GM19238 (cell line): ENCODE measurements at regions not wholly inside any gene's neighbourhood (a gene's known extent, or its start where the extent isn't known, plus 50 kb on each side); places are given as distances from the start of the nearest gene placed in this dataset.

Experiments
- DNase-seq: peaks from one replicate; pipeline ENCODE4 v3.0.0; 2011; ENCODE audit warnings: low spot score; ENCODE audit not compliant: insufficient read length

DNA sequence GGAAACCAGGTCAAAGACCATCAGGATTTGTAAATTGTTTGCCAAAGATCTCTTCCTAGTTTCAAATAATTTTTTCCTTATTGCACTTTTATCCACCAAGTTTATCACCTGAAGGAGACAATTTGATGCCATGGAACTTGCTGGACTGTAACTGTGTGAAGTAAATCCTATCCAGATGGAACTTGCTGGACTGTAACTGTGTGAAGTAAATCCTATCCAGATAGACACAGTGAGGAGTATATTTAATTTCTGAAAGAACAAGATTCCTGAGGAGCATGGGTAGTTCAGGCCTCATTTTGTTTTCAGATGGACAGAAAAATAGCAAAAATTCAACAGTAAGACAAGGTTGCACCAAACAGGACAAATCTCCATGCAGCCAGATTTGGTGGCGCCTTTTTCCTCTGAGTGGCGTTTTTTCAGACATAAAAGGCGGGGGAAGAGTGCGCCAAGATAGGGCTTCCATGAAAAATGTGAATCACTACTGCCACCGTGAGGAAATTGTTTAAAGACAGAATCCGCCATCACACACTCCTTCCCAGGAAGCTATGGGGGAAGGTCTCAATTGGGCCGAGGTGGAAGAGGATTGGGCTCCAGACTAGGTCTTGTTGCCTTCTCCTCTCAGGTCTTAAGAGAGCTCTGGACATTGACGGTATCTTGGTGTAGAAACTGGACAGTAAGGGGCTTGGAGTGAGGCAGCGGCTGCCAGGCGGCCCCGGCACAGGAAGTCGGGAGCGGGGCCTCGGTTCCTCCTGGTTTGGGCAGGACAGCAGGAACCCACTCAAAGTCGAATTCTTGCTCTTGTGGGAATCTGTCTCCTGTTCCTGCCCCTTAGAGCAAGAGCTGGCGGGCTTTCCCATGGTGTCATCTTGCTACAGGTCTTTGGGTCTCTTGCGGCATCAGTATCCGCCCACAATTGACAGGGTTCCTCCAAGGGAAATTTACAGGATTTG, 234.7 kb downstream of the OR13H1 start:
- DNase-seq: no peak

DNA sequence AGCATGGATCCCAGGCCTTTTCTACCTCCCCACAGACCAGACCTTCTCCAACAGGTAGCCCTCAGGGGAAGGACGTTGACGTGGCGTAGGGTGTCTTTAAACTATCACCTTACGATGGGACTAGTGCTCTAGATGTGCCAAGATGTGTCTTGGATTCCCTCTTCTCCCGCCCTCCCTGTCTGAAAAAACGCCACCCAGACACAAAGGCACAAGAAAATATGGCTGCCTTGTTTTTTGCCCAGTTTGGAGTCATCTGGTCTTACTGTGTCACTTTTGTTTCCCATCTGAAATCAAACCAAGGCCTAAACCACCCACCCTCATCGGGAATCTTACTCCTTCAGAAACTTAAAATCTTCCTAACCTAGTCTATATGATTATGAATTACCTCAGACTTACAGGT, 235.4 kb downstream of the OR13H1 start:
- no peak for DNase-seq

- no peak for DNase-seq
Measured at GRCh38 chrX:131779741-131780140, 235.9 kb downstream of the OR13H1 start.

DNA sequence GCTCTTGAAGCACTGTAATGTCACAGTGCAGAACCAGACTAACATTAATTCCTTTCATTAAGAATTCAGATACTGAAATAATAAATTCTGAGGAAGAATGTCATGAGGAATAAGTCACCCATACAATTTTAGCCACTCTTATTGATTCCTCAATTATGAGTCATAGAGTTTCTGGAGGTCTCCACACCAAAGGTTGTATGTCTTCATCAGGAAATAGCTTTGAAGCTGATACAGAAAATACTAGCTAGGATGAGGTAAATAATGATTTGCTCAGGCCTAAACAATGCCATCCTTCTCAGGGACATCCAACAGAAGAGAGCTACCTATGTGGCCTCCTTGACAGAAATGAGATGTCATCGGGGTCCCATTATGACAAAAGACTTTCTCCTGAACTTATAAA, 238.8 kb downstream of the OR13H1 start:
- DNase-seq: no peak

- no peak for DNase-seq
Measured at GRCh38 chrX:131783555-131784308, 239.4 kb upstream of the STK26 start.

- DNase-seq: no peak
Measured at GRCh38 chrX:131789664-131790063, 233.4 kb upstream of the STK26 start.

DNA sequence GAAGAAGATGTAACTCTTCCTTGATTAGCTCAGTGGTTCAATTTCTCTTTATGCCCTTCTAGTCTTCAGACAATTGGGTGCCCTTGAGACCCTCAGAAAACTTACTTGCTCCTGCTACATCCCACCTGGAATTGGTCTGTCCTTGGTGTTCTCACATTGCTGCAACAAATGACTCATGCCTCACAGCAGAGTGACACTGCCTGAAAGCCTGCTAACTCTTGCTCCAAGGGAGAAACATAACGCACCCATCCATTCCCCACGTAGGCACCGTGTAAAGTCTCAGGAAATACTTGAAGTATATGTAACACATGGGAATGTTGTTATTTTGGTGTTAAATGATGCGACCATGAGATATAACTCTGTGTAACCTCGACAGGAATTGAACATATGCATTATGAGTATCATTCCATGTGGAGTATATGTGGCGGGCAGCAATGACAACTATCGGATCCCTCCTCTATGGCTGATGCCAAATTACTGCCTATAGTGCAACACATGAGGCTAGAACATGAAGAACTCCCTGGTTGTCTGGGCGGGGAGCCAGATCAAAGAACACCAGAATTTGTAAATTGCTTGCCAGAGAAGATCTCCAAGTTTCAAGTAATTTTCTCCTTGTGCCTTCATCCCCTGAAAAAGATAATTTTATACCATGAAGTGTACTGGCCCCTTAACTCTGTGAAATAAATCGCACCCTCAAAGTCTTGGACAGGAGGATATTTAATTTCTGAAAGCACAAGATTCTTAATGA, 231.3 kb upstream of the STK26 start:
- no peak for DNase-seq

- DNase-seq: no peak
Measured at GRCh38 chrX:131792356-131792749, 230.7 kb upstream of the STK26 start.

DNA sequence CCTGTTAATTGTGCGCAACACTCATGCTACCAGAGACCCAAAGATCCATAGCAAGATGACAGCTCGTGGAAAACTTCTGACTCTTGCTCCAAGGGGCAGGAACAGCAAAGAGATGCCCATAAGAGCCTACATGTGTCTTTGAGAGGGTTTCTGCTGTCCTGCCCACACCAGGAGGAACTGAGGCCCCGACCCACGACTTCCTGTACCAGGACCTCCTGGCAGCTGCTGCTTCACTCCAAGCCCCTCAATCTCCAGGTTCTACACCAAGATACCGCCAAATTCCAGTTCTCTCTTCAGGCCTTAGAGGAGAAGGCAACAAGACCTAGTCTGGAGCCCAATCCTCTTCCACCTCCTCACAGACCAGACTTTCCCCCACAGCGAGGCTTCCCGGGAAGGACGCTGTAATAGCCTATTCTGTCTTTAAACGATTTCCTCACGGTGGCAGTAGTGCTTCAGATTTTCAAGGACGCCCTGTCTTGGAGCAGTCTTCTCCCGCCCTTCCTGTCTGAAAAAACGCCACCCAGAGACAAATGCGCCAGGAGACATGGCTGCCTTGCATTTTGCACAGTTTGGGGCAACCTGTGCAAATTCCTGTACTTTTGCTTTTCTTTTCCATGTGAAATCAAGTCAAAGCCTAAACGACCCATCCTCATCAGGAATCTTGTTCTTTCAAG, 230.2 kb upstream of the STK26 start:
- DNase-seq: peak; percentile 32

DNA sequence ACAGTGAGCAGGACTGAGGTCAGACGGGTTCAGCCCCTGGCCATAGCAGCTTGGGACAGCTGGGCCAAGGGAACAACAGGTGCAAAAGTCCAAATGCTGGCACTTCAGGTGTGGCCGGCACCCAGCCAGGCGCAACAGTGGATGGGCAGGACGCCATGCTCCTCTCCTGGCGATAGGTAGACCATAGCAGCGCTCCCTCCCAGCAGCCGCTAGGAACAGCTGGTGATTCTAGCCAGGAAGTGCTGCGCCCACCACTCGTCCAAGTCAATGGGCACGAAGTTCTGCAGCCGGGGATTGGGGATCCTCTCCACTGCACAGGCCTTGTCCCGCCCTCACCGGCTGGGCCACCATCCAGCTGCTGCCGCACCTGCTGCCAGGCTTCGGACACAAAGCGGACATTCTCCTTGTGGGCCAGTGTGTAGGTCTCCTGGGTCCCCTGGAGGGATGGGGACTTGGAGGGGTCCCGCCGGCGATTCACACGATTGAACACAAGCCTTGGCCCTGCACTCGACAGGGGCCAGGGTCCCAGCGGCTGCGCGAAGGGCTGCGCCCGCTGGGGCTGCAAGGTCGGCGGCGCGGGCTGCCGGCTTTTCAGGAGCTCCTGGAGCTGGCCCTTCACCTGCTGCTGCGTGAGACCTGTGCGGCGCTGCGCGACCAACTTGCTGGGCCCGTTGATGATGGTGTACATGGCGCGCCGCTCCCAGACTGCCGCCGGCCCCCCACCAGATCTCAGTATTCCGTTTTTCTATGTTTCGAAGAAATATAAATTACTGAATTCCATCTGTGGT, 227.5 kb upstream of the STK26 start:
- no peak for DNase-seq

GRCh38 chrX:131801066-131801465, 222.0 kb upstream of the STK26 start:
- no peak for DNase-seq

DNA sequence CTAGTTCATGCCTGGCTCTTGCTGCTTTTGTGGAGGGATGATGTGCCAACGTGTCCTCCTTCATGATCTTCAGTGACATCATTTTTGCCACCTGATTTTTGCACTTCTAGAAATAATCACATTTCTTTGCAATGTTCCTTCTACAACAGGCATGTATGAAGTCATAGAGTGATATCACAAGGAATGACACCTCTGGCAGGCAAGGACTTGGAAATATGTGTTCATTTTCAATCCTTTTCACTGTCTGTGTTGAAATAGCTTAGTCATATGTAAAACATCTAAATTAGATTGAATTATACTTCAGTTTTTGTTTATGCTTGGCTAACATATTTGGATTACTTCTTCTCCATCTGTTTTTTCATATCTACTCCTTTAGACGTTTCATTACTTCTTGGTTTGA, 221.2 kb upstream of the STK26 start:
- no peak for DNase-seq

- DNase-seq: peak; percentile 35
Measured at GRCh38 chrX:131802836-131803626, 220.1 kb upstream of the STK26 start.

GRCh38 chrX:131812847-131813825, 210.0 kb upstream of the STK26 start:
- DNase-seq: peak; percentile 59

DNA sequence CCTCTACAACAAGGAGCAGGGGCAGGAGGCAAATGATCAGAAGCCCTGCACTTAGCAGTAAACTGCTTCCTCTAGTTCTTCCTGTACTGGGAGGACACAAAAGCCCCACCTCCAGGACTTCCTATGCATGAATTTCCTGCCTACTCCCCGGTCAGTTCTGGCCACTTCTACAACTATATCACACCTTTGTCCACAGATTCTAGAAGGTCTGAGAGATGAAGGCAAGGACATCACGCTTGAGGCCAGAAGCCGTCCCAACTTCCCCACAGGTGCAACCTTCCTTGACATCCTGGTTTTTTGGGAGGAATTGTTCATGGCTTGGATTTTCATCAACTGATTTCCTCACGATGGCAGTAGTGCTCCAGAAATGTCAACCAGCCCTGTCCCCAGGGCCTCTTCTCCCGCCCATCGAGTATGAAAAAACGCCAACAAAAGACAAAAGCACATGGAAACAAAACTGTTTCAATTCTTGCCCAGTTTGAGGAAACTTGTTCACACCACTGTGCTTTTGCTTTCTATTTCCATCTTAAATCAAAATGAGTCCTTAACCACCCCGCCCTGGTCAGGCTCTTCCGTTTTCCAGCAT, 206.5 kb upstream of the STK26 start:
- no peak for DNase-seq

DNA sequence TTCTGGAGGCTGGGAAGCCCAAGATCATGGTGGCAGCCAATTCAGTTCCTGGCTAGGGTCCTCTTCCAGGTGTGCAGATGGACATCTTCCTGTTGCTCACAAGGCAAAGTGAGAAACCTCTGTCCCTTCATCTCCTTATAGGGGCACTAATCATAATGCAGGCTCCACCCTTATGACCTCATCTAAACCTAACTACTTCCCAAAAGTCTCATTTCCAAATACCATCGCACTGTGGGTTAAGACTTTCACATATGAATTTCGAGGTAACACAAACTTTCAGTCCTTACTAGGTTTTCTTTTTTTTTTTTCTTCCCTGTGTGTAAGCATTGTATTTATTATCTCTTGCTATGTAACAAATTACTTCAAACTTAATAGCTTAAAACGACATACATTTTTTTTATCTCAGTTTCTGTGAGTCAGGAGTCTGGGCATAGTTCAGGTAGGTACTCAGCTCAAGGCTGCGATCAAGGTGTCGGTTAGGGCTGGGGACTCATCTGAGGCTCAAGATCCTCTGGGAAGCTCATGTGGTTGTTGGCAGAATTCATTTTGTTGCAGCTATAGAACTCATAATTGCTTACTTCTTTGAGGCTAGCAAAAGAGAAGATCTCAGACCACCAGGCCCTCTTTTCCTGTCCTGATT, 204.7 kb upstream of the STK26 start:
- DNase-seq: no peak

GRCh38 chrX:131821945-131822622, 201.0 kb upstream of the STK26 start:
- no peak for DNase-seq
